NCI-H446 treated with DMSO at 0.1 percent for 48 hours (cell line): ENCODE measurements at regions not wholly inside any gene's neighbourhood (a gene's known extent, or its start where the extent isn't known, plus 50 kb on each side); places are given as distances from the start of the nearest gene placed in this dataset.
"Not testable (repeated sequence)": the region's sequence is repeated elsewhere in the genome, so short reads cannot be mapped to it uniquely, and the experiment has no call there.

Experiments used
- DNase-seq: peaks from one replicate; lab custom pipeline; 2025; lab: John Stamatoyannopoulos, UW

- peak; percentile 11 for DNase-seq
These were observed 148.5 kb downstream of the TENT5C start for GRCh38 chr1:117754061-117754969.

- no peak for DNase-seq
These were observed 151.8 kb downstream of the TENT5C start for GRCh38 chr1:117757668-117758067.

GRCh38 chr1:117758444-117759316 lies 152.8 kb downstream of the TENT5C start:
- DNase-seq, result peak; percentile 80

GRCh38 chr1:117759535-117759934 lies 153.7 kb downstream of the TENT5C start:
- no peak for DNase-seq

GRCh38 chr1:117760069-117760468 lies 154.2 kb downstream of the TENT5C start:
- no peak for DNase-seq

GRCh38 chr1:117760485-117760884 lies 154.6 kb downstream of the TENT5C start:
- peak; percentile 37 for DNase-seq

- DNase-seq, result not testable (repeated sequence)
These were observed 161.7 kb downstream of the GDAP2 start for GRCh38 chr1:117767756-117768155.

GRCh38 chr1:117770981-117771531 lies 158.4 kb downstream of the GDAP2 start:
- no peak for DNase-seq

GRCh38 chr1:117779364-117779763 lies 150.1 kb downstream of the GDAP2 start:
- no peak for DNase-seq

GRCh38 chr1:117780687-117781475 lies 148.5 kb downstream of the GDAP2 start:
- DNase-seq, result peak; percentile 17

- DNase-seq, result no peak
These were observed 147.4 kb downstream of the GDAP2 start for GRCh38 chr1:117782056-117782455.

GRCh38 chr1:117783606-117784396 lies 145.6 kb downstream of the GDAP2 start:
- peak; percentile 87 for DNase-seq

- no peak for DNase-seq
These were observed 141.4 kb downstream of the GDAP2 start for GRCh38 chr1:117788014-117788413.

- DNase-seq, result peak; percentile 78
These were observed 136.0 kb downstream of the GDAP2 start for GRCh38 chr1:117793413-117793812.

- DNase-seq, result no peak
These were observed 135.3 kb downstream of the GDAP2 start for GRCh38 chr1:117794073-117794472.

- no peak for DNase-seq
These were observed 134.2 kb downstream of the GDAP2 start for GRCh38 chr1:117795190-117795589.

GRCh38 chr1:117795792-117796191 lies 133.6 kb downstream of the GDAP2 start:
- no peak for DNase-seq

GRCh38 chr1:117796226-117796625 lies 133.2 kb downstream of the GDAP2 start:
- no peak for DNase-seq

- DNase-seq, result no peak
These were observed 130.9 kb downstream of the GDAP2 start for GRCh38 chr1:117798550-117798949.

- DNase-seq, result no peak
These were observed 126.7 kb downstream of the GDAP2 start for GRCh38 chr1:117802531-117803257.
